ENCODE measurements at regions not wholly inside any gene's neighbourhood (a gene's known extent, or its start where the extent isn't known, plus 50 kb on each side); places are given as distances from the start of the nearest gene placed in this dataset.

DNA sequence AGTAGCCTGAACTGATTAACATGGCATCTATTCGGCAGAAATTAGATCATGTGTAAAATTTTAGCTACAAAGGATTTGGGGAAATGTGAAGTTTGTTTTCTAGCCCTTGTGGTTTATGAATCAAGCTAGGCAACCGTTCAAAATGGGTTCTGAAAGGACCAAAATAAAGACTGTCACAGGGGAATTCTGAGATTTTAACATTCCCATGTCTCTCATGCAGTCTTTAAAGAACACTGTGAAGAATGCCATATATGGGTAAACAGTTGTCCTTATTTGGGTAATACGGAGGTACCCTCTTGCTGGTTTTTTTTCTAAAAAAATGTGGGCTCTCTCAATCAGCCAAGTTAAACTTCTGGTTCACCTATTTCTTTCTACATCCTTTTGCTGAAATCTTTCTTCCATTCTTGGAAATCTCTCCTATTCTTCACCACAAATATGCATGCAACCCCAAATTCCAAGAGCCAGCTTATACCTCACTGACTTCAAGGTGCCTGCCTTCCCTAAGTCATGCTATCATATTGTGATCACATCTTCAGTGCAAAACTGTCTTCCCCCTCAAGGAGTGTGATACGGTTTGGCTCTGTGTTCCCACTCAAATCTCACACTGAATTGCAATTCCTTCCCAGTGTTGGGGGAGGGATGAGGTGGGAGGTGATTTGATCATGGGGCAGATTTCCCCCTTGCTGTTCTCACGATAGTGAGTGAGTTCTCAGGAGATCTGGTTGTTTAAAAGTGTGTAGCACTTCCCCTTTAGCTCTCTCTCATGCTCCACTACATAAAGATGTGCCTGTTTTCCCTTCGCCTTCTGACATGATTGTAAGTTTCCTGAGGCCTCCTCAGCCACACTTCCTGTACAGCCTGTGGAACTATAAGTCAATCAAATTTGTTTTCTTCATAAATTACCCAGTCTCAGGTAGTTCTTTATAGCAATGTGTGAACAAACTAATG is 308.7 kb downstream of the TTLL7 start:
- DNase-seq (ENCODE audit: low read depth, low spot score), result peak; percentile 6
- in situ Hi-C loops (cut with HindIII; ENCODE audit: low sequenced_read_pairs), result no loop called here
- TF ChIP-seq, protein P1, sequence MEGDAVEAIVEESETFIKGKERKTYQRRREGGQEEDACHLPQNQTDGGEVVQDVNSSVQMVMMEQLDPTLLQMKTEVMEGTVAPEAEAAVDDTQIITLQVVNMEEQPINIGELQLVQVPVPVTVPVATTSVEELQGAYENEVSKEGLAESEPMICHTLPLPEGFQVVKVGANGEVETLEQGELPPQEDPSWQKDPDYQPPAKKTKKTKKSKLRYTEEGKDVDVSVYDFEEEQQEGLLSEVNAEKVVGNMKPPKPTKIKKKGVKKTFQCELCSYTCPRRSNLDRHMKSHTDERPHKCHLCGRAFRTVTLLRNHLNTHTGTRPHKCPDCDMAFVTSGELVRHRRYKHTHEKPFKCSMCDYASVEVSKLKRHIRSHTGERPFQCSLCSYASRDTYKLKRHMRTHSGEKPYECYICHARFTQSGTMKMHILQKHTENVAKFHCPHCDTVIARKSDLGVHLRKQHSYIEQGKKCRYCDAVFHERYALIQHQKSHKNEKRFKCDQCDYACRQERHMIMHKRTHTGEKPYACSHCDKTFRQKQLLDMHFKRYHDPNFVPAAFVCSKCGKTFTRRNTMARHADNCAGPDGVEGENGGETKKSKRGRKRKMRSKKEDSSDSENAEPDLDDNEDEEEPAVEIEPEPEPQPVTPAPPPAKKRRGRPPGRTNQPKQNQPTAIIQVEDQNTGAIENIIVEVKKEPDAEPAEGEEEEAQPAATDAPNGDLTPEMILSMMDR (IDR thresholded peaks at IDR 0.05; ENCODE audit: low read depth, low read length), result no peak

DNA sequence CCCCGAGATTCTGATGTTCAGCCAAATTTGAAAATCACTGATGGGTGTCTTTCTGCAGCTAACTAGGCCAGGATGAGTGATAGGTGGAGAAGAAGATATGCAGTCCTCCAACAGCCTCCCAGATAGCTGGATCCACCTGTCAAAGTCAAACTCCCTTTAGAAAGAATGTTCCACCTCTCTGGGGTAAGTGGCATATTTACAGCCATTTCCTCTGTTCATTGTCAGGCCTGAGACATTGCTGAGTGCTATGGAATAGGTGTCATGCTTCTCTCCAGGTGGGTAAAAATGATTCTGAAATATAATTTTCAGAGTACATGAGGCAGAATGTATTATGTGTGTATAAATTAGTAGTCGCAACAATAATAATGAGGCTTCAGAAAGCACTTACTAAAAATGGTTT is 316.8 kb downstream of the TTLL7 start:
- DNase-seq (ENCODE audit: low read depth, low spot score), result no peak
- no peak overlapping the region for H3K4me3 ChIP-seq (ENCODE audit: low read depth, low read length)
- in situ Hi-C loops (cut with HindIII; ENCODE audit: low sequenced_read_pairs), result no loop called here
- TF ChIP-seq, protein P1 (IDR thresholded peaks at IDR 0.05; ENCODE audit: low read depth, low read length), result no peak

More for the DNA sequence above, 308.7 kb downstream of the TTLL7 start:
- no peak overlapping the region for H3K4me3 ChIP-seq (ENCODE audit: low read depth, low read length)

DNA sequence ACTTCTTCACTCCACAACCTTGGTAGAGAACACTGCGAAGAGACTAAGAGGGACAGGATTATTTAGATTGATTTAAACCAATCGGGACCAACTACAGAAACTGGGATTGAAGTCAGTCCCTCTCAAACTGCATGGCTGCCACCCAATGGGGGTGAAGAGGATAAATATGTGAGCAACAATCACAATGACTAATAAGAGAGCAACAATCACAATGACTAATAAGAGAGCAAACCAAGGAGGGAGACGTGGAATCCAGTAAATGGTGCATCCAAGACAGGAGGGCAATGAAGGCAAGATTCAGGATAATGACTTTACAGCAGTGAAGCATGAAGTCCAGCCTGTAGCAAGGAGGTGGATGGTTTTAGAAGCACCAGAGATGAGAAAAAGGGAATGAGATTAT is 322.8 kb downstream of the TTLL7 start:
- TF ChIP-seq, protein P1 (IDR thresholded peaks at IDR 0.05; ENCODE audit: low read depth, low read length), result no peak
- no peak for DNase-seq (ENCODE audit: low read depth, low spot score)
- in situ Hi-C loops (cut with HindIII; ENCODE audit: low sequenced_read_pairs), result no loop called here
- no peak overlapping the region for H3K4me3 ChIP-seq (ENCODE audit: low read depth, low read length)

DNA sequence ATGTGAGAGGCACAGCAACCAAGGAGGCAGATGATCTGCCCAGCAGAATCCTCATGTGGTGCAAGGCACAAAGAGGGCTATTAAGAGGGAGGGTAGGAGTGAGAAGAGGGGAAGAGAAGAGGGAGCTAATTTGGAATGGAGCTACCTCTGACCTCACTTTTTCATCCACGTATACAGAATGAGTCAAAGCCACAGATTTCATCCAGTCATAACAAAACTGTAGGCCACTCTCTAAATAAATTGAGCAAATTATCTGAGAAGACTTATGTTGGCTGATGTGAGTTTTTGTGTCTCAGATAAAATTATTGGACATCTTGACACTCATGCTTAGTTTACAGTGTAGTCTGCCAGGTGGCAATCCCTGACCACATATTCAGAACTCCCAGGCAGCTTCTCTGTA is 325.6 kb downstream of the TTLL7 start:
- TF ChIP-seq, protein P1 (IDR thresholded peaks at IDR 0.05; ENCODE audit: low read depth, low read length), result no peak
- DNase-seq (ENCODE audit: low read depth, low spot score), result no peak
- no peak overlapping the region for H3K4me3 ChIP-seq (ENCODE audit: low read depth, low read length)
- in situ Hi-C loops (cut with HindIII; ENCODE audit: low sequenced_read_pairs), result no loop called here

DNA sequence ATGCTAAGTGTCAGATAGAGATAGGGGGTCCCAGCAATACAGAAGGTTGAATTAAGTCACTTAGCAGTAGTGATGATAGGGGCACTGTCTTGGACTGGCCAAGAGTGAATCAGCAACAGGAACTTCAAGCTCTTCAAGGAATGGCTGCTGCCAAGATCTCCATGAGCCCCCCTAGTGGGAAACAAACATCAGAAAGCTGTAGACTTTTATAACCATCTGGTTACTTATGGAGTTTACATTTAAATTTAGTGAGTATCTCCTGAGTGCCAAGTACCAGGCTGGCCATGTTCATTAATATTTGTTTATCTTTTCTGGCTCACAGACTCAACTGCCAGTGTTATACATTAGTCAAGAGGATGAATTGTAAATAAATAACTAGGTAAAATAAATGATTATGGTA is 327.3 kb downstream of the TTLL7 start:
- in situ Hi-C loops (cut with HindIII; ENCODE audit: low sequenced_read_pairs), result no loop called here
- no peak for DNase-seq (ENCODE audit: low read depth, low spot score)
- TF ChIP-seq, protein P1 (IDR thresholded peaks at IDR 0.05; ENCODE audit: low read depth, low read length), result no peak
- H3K4me3 ChIP-seq (ENCODE audit: low read depth, low read length), result no peak overlapping the region

DNA sequence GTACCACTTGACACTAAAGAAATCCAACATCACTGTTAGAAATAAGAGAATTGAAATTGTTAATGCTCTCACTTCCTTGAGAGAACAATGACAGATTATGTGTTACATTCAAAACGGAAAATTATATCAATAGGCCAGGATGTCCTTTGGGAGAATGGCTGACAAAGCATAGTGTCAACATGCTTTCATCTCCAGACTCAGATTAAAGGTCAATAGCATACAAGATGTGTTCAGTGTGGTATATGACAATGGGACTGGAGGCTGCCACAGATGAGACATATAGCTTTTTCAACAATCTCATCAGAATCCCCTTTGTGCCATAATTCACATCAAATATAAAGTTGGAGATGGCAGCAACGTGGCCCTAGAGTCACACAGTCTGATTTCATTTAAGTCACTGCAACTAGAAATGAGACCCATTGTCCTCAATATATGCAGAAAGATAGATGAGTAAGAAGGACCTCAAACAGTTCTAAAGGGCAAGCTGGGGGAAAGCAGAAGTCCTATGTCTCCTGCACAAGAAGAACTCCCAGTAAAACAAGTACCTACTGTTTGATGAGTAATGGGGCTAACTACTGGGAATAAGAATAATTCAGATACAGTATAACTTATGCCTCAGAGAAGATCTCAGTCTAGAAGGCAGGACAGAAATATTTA is 327.9 kb downstream of the TTLL7 start:
- H3K4me3 ChIP-seq (ENCODE audit: low read depth, low read length), result no peak overlapping the region
- in situ Hi-C loops (cut with HindIII; ENCODE audit: low sequenced_read_pairs), result no loop called here
- TF ChIP-seq, protein P1 (IDR thresholded peaks at IDR 0.05; ENCODE audit: low read depth, low read length), result no peak
- no peak for DNase-seq (ENCODE audit: low read depth, low spot score)

All from astrocyte of the spinal cord (primary cell).